ENCODE measurements at regions not wholly inside any gene's neighbourhood (a gene's known extent, or its start where the extent isn't known, plus 50 kb on each side); places are given as distances from the start of the nearest gene placed in this dataset.

GRCh38 chr20:16842486-16843120 lies 94.4 kb downstream of the OTOR start:
- TF ChIP-seq CTCF (IDR thresholded peaks at IDR 0.05; ENCODE audit: borderline replicate concordance, extremely low read depth, low read length, poor library complexity, severe bottlenecking) (no peak), EZH2 (IDR thresholded peaks at IDR 0.05; ENCODE audit: borderline replicate concordance, low read depth, low read length, severe bottlenecking) (no peak)

All from DND-41 (cell line).